Naive thymus-derived CD8-positive, alpha-beta T cell (primary cell): ENCODE measurements at regions not wholly inside any gene's neighbourhood (a gene's known extent, or its start where the extent isn't known, plus 50 kb on each side); places are given as distances from the start of the nearest gene placed in this dataset.

ENCODE experiments used
- ATAC-seq, 2 donors: fragments of 150-1000 bp; cut with Tn5 transposase in 1 of 2; sonication (Bioruptor Pico), chemical (Tn5 transposase) in 1 of 2; 1 replicate in 1 of 2; 2 replicates in 1 of 2; pipeline ENCODE4 v1.10.0; 2021; ENCODE audit warnings: mild to moderate bottlenecking in 2 of 2, moderate library complexity in 2 of 2
- POLR2A ChIA-PET: fragments of 350-600 bp; sonication (Branson Sonifier 250); formaldehyde crosslinking; loops from one replicate; lab custom pipeline; 2021; ENCODE audit warnings: antibody characterized with exemption; lab: Charles Lee
- DNase-seq, 10 donors: peaks; one replicate each; pipeline versions ENCODE4 v3.0.0 to v3.0.0-alpha.2; 2020 to 2022
- H3K27ac Mint-ChIP-seq, 10 donors: one replicate each; pipeline ENCODE4 v1.8.0; 2020 to 2022; ENCODE audit warnings: mild to moderate bottlenecking in 10 of 10, mixed read lengths in 10 of 10, moderate library complexity in 4 of 10, inconsistent platforms in 1 of 10
- H3K27me3 Mint-ChIP-seq, 5 donors: one replicate each; pipeline ENCODE4 v1.8.0; 2021 to 2022; ENCODE audit warnings: mixed read lengths in 5 of 5
- H3K36me3 Mint-ChIP-seq, 3 donors: one replicate each; pipeline ENCODE4 v1.8.0; 2020 to 2022; ENCODE audit warnings: mixed read lengths in 3 of 3, mild to moderate bottlenecking in 2 of 3, inconsistent platforms in 1 of 3
- H3K4me1 Mint-ChIP-seq, 4 donors: one replicate each; pipeline ENCODE4 v1.8.0; 2021 to 2022; ENCODE audit warnings: mixed read lengths in 4 of 4
- H3K4me3 Mint-ChIP-seq, 10 donors: one replicate each; pipeline ENCODE4 v1.8.0; 2020 to 2022; ENCODE audit warnings: mild to moderate bottlenecking in 10 of 10, mixed read lengths in 10 of 10, moderate library complexity in 6 of 10, inconsistent platforms in 1 of 10
- H3K9me3 Mint-ChIP-seq, 9 donors: one replicate each; pipeline ENCODE4 v1.8.0; 2020 to 2022; ENCODE audit warnings: mixed read lengths in 9 of 9, mild to moderate bottlenecking in 3 of 9, inconsistent platforms in 1 of 9, moderate library complexity in 1 of 9

DNA sequence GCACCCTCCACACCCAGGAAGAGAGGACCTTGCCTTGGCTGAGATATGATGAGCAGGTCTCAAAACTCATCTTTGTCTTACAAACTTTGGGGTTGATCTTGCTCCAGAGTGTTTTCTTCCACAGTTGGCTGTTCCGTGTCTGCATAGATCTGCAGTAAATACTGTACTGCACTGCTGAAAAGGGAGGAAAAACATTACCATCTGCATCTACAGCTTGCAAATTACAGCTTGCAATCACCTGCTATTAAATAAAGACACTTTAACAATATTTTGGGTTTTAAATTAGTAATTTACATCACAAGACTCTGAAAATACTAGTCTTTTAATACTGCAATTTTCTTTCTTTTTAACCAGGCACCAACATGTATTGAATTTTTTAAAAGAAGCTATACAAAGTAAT, 499.5 kb downstream of the STIM2 start:
- DNase-seq (no peak), ATAC-seq (no peak)
- Mint-ChIP-seq H3K4me1 (no peaks in the 10 kb centered on the region), H3K9me3 (peaks cover 0 to 13% (median under 1%) of the 10 kb centered on the region in 9 donors), H3K36me3 (no peaks in the 10 kb centered on the region), H3K4me3 (no peak overlapping the region), H3K27ac (no peak overlapping the region), H3K27me3 (peaks cover 0 to 2% (median 0%) of the 10 kb centered on the region in 5 donors)
- POLR2A ChIA-PET: no interaction called here

DNA sequence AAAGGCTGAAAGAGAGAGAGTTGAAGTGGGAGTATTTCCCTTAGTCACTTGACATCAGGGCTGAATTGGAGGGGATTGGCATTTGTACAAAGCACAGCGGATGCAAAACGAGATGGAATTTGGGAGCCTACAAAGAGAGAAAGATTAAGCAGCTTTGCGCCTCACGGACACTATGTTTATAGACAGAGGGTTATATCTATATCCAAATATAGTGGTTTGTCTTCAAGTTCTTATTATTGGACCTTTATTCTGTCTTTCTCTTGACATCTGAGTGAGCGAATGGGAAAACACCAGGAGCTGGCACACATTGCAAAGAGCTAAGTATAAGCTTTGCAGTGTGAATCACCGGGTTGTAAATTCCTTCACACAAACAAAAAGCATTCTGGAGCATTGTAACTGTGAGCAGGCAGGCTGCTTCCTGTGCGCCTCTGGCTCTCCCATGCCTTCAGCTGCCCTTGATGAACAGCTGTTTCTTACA, 500.2 kb downstream of the STIM2 start:
- H3K4me3 Mint-ChIP-seq: no peak overlapping the region
- no peaks in the 10 kb centered on the region for H3K4me1 Mint-ChIP-seq
- POLR2A ChIA-PET: no interaction called here
- no peak overlapping the region for H3K27ac Mint-ChIP-seq
- peaks cover 0 to 12% (median 0%) of the 10 kb centered on the region in 9 donors for H3K9me3 Mint-ChIP-seq
- ATAC-seq (no peak), DNase-seq (no peak)
- no peaks in the 10 kb centered on the region for H3K36me3 Mint-ChIP-seq
- H3K27me3 Mint-ChIP-seq: peaks cover 0 to 2% (median 0%) of the 10 kb centered on the region in 5 donors

- DNase-seq: no peak
- Mint-ChIP-seq H3K9me3 (peaks cover 0 to 8% (median 2%) of the 10 kb centered on the region in 9 donors), H3K36me3 (no peaks in the 10 kb centered on the region), H3K4me3 (no peak overlapping the region), H3K4me1 (no peaks in the 10 kb centered on the region), H3K27me3 (peaks cover 0 to 2% (median 0%) of the 10 kb centered on the region in 5 donors), H3K27ac (no peak overlapping the region)
- POLR2A ChIA-PET: no interaction called here
- no peak for ATAC-seq
These were observed 503.9 kb downstream of the STIM2 start for GRCh38 chr4:27364509-27364908.

DNA sequence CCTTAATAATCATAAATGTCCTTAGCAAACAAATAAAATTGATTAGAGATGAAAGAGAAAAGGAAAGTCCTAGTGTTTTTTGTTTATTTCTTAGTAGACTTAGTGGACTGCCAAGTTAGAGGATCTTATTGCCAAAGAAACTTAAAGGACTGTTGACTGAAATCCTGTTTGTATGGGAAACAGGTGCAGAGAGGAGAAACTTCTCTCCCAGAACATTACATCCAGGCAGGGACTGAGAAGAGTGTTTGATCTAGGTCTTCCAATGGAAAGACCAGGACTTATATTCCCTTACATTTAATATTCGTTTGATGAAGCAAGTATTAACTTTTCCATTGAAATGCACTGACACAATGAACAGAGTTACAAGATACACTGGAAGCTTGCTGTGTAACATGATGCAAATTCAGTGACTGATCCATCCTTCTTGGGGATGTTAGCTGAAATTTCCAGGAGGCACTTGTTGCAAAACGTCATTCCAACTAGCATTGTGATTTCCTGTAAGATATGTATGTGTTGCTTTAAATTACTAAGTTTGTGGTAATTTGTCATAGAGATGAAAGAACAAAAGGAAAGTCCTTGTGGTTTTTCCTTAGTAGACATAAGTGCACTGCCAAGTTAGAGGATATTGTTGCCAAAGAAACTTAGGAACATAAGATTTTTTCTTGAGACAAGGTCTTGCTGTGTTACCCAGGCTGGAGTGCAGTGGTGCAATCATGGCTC, 505.6 kb downstream of the STIM2 start:
- no peaks in the 10 kb centered on the region for H3K36me3 Mint-ChIP-seq
- no peak overlapping the region for H3K27ac Mint-ChIP-seq
- no peak for DNase-seq
- no peak overlapping the region for H3K4me3 Mint-ChIP-seq
- POLR2A ChIA-PET: no interaction called here
- H3K4me1 Mint-ChIP-seq: no peaks in the 10 kb centered on the region
- H3K9me3 Mint-ChIP-seq: peaks cover 0 to 8% (median 2%) of the 10 kb centered on the region in 9 donors
- ATAC-seq: no peak
- peaks cover 0 to 2% (median 0%) of the 10 kb centered on the region in 5 donors for H3K27me3 Mint-ChIP-seq

DNA sequence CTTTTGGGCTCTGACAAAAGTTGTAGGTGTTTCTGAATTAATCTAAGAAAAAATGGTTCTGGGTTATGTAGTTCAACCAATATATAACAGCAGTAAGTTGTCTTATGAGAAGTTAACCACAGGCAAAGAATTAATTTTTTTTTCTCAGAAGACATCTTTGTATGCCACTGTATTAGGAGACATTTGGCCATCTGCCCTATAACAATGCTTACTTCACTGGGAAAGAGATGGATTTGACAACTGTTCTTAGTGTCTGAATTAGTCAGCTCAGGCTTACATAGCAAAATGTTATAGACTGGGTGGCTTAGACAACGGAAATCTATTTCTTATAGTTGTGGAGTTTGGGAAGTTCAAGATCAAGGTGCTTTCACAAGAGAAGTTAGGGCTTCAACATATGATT, 508.1 kb downstream of the STIM2 start:
- Mint-ChIP-seq H3K36me3 (no peaks in the 10 kb centered on the region), H3K27me3 (peaks cover 0 to 2% (median 0%) of the 10 kb centered on the region in 5 donors), H3K9me3 (peaks cover 0 to 8% (median 0%) of the 10 kb centered on the region in 9 donors), H3K4me3 (no peak overlapping the region), H3K27ac (no peak overlapping the region), H3K4me1 (no peaks in the 10 kb centered on the region)
- DNase-seq (no peak), ATAC-seq (no peak)
- POLR2A ChIA-PET: no interaction called here

- Mint-ChIP-seq H3K27ac (no peak overlapping the region), H3K4me3 (no peak overlapping the region), H3K9me3 (peaks cover 0 to 21% (median 11%) of the 10 kb centered on the region in 9 donors), H3K36me3 (peaks cover 0 to 3% (median 0%) of the 10 kb centered on the region in 3 donors), H3K4me1 (no peaks in the 10 kb centered on the region), H3K27me3 (no peaks in the 10 kb centered on the region)
- POLR2A ChIA-PET: no interaction called here
- no peak for ATAC-seq
- no peak for DNase-seq
These were observed 521.2 kb downstream of the STIM2 start for GRCh38 chr4:27381815-27382214.

- ATAC-seq (no peak), DNase-seq (no peak)
- Mint-ChIP-seq H3K27ac (no peak overlapping the region), H3K36me3 (no peaks in the 10 kb centered on the region), H3K4me1 (no peaks in the 10 kb centered on the region), H3K4me3 (no peak overlapping the region), H3K9me3 (peaks cover 0 to 11% (median 5%) of the 10 kb centered on the region in 9 donors), H3K27me3 (no peaks in the 10 kb centered on the region)
- POLR2A ChIA-PET: no interaction called here
These were observed 527.1 kb downstream of the STIM2 start for GRCh38 chr4:27387711-27388110.

GRCh38 chr4:27397886-27398285, 537.2 kb downstream of the STIM2 start:
- Mint-ChIP-seq H3K4me3 (no peak overlapping the region), H3K9me3 (peaks cover 0 to 14% (median 6%) of the 10 kb centered on the region in 9 donors), H3K36me3 (no peaks in the 10 kb centered on the region), H3K4me1 (no peaks in the 10 kb centered on the region), H3K27me3 (no peaks in the 10 kb centered on the region), H3K27ac (no peak overlapping the region)
- DNase-seq: no peak
- no peak for ATAC-seq
- POLR2A ChIA-PET: no interaction called here

DNA sequence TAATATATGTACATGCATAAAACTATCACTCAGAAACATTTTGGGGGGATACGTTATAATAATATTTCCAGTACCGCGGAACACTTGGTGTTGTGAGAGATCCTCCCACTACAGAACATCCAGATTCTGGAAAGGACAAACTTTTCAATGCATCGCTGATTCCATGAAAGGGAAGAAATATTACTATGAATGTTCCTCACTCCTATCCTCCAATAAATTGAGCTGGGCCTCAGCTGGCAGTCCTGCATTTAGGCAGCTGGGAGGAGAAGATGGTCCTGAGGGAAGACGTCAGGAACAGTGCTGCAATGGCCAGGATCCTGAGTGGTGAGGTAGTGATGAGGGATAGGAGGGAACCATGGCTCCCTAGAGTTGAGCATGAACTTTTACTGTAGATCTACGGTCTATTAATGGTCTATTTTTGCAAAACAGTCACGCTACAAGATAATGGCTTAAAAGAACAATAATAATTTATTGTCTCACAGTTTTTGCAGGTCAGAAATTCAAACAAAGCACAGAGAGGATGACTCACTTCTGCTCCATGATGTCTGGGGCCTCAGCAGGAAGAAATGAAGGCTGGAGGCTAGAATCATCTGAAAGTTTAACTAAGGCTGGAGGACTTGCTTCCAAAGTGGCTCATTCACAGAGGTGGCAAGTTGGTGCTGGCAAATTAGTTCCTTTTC, 538.1 kb downstream of the STIM2 start:
- Mint-ChIP-seq H3K9me3 (peaks cover 0 to 14% (median 7%) of the 10 kb centered on the region in 9 donors), H3K27me3 (no peaks in the 10 kb centered on the region), H3K36me3 (no peaks in the 10 kb centered on the region), H3K4me1 (no peaks in the 10 kb centered on the region), H3K4me3 (no peak overlapping the region), H3K27ac (no peak overlapping the region)
- ATAC-seq: no peak
- DNase-seq: no peak
- POLR2A ChIA-PET: no interaction called here

GRCh38 chr4:27407616-27408015, 547.0 kb downstream of the STIM2 start:
- Mint-ChIP-seq H3K36me3 (no peaks in the 10 kb centered on the region), H3K9me3 (peaks cover 9 to 49% (median 21%) of the 10 kb centered on the region in 9 donors), H3K4me3 (no peak overlapping the region), H3K27me3 (no peaks in the 10 kb centered on the region), H3K4me1 (no peaks in the 10 kb centered on the region), H3K27ac (no peak overlapping the region)
- no peak for ATAC-seq
- POLR2A ChIA-PET: no interaction called here
- no peak for DNase-seq

DNA sequence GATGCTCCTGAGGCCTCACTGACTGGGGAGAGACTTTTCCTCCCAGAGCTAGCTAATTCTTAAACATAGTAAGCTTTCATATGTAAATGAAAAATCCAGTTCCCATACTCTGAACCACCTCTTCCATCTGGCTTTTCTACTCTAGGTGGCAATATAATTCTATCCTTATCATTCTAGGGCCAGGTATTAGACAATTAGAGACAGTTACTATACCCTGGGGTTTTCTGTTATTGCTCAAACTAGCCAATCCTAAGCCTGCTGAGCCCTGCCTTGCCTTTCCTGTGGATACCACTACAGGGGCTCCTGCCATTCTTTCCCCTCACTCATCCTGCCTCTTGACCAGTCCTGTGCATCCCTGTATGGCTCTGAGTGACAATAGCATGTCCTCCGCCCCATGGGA, 552.0 kb downstream of the STIM2 start:
- H3K27ac Mint-ChIP-seq: no peak overlapping the region
- POLR2A ChIA-PET: no interaction called here
- DNase-seq: no peak
- no peaks in the 10 kb centered on the region for H3K4me1 Mint-ChIP-seq
- H3K36me3 Mint-ChIP-seq: peaks cover 0 to 3% (median 0%) of the 10 kb centered on the region in 3 donors
- peaks cover 2 to 33% (median 15%) of the 10 kb centered on the region in 9 donors for H3K9me3 Mint-ChIP-seq
- no peak for ATAC-seq
- H3K4me3 Mint-ChIP-seq: no peak overlapping the region
- H3K27me3 Mint-ChIP-seq: no peaks in the 10 kb centered on the region

GRCh38 chr4:27414887-27415731, 554.5 kb downstream of the STIM2 start:
- POLR2A ChIA-PET: no interaction called here
- no peaks in the 10 kb centered on the region for H3K27me3 Mint-ChIP-seq
- ATAC-seq: no peak
- H3K27ac Mint-ChIP-seq: no peak overlapping the region
- H3K4me1 Mint-ChIP-seq: no peaks in the 10 kb centered on the region
- DNase-seq: no peak
- no peak overlapping the region for H3K4me3 Mint-ChIP-seq
- peaks cover 4 to 32% (median 16%) of the 10 kb centered on the region in 9 donors for H3K9me3 Mint-ChIP-seq
- peaks cover 0 to 3% (median 0%) of the 10 kb centered on the region in 3 donors for H3K36me3 Mint-ChIP-seq

- no peak for DNase-seq
- ATAC-seq: no peak
- Mint-ChIP-seq H3K9me3 (peaks cover 0 to 9% (median 0%) of the 10 kb centered on the region in 9 donors), H3K36me3 (no peaks in the 10 kb centered on the region), H3K27ac (no peak overlapping the region), H3K4me3 (no peak overlapping the region), H3K4me1 (no peaks in the 10 kb centered on the region), H3K27me3 (no peaks in the 10 kb centered on the region)
- POLR2A ChIA-PET: no interaction called here
These were observed 568.0 kb downstream of the STIM2 start for GRCh38 chr4:27428661-27429060.
